Keratinocyte (primary cell): ENCODE measurements at regions not wholly inside any gene's neighbourhood (a gene's known extent, or its start where the extent isn't known, plus 50 kb on each side); places are given as distances from the start of the nearest gene placed in this dataset.

Experiments used
- DNase-seq: peaks from one replicate; pipeline ENCODE4 v3.0.0-alpha.2; 2011; ENCODE audit warnings: low read depth, missing footprints, low spot score
- FAIRE-seq: peaks from 2 replicates; lab custom pipeline; 2011; peaks lifted over from hg19 to GRCh38; lab: Jason Lieb, UNC
- H2AFZ ChIP-seq: 2 replicates; pipeline ENCODE4 v1.6.0; 2012; ENCODE audit warnings: low read length, control low read depth, inconsistent platforms; ENCODE audit not compliant: control insufficient read depth
- H3K27ac ChIP-seq: 2 replicates; pipeline ENCODE4 v1.5.1; 2011; ENCODE audit warnings: low read length; ENCODE audit not compliant: control insufficient read depth, insufficient read depth
- H3K27me3 ChIP-seq: 3 replicates; pipeline ENCODE4 v1.6.0; 2011; ENCODE audit warnings: low read length; ENCODE audit not compliant: control insufficient read depth, insufficient read depth; ENCODE audit errors: extremely low read depth
- H3K36me3 ChIP-seq, 2 experiments: 2 replicates in 1 of 2; 3 replicates in 1 of 2; pipeline ENCODE4 v1.5.1; 2011; ENCODE audit warnings: low read length in 2 of 2, mild to moderate bottlenecking in 1 of 2; ENCODE audit not compliant: control insufficient read depth in 2 of 2, insufficient read depth in 2 of 2; ENCODE audit errors: extremely low read depth in 1 of 2
- H3K4me1 ChIP-seq: 3 replicates; pipeline ENCODE4 v1.5.1; 2011; ENCODE audit warnings: low read length; ENCODE audit not compliant: control insufficient read depth, insufficient read depth; ENCODE audit errors: extremely low read depth
- H3K4me2 ChIP-seq: 3 replicates; pipeline ENCODE4 v1.6.0; 2011; ENCODE audit warnings: low read depth, low read length; ENCODE audit not compliant: control insufficient read depth, insufficient read depth; ENCODE audit errors: extremely low read depth
- H3K4me3 ChIP-seq, 3 experiments: fragments of 200-600 bp in 1 of 3; sonication (generic) in 1 of 3; 2 replicates in 2 of 3; 3 replicates in 1 of 3; pipeline ENCODE4 v1.5.1; 2011 to 2016; ENCODE audit warnings: low read length in 3 of 3, mild to moderate bottlenecking in 3 of 3, control low read depth in 2 of 3, inconsistent platforms in 1 of 3, low read depth in 1 of 3, mixed read lengths in 1 of 3, mixed run types in 1 of 3, moderate library complexity in 1 of 3; ENCODE audit not compliant: control insufficient read depth in 2 of 3, insufficient read depth in 2 of 3; ENCODE audit errors: extremely low read depth in 1 of 3
- H3K79me2 ChIP-seq: 2 replicates; pipeline ENCODE4 v1.6.0; 2012; ENCODE audit warnings: low read length; ENCODE audit not compliant: control insufficient read depth, insufficient read depth
- H3K9ac ChIP-seq: 3 replicates; pipeline ENCODE4 v1.6.0; 2011; ENCODE audit warnings: low read length; ENCODE audit not compliant: control insufficient read depth, insufficient read depth; ENCODE audit errors: extremely low read depth
- H3K9me1 ChIP-seq: 3 replicates; pipeline ENCODE4 v1.6.0; 2011; ENCODE audit warnings: low read length; ENCODE audit not compliant: control insufficient read depth, insufficient read depth; ENCODE audit errors: extremely low read depth
- H3K9me3 ChIP-seq: 2 replicates; pipeline ENCODE4 v1.5.1; 2012; ENCODE audit warnings: low read depth, low read length; ENCODE audit not compliant: control insufficient read depth
- H4K20me1 ChIP-seq: 3 replicates; pipeline ENCODE4 v1.6.0; 2011; ENCODE audit warnings: low read length; ENCODE audit not compliant: control insufficient read depth, insufficient read depth; ENCODE audit errors: extremely low read depth
- CTCF ChIP-seq, 3 experiments: IDR thresholded peaks in 1 of 3; conservative IDR thresholded peaks in 1 of 3; optimal IDR thresholded peaks in 1 of 3; 2 replicates in 2 of 3; 3 replicates in 1 of 3; pipeline versions ENCODE3 to v1.5.1; 2011; ENCODE audit warnings: low read length in 3 of 3, mild to moderate bottlenecking in 3 of 3, moderate library complexity in 2 of 3, control low read depth in 1 of 3, inconsistent platforms in 1 of 3; ENCODE audit not compliant: insufficient read depth in 2 of 3; ENCODE audit errors: extremely low read depth in 1 of 3
- EZH2 ChIP-seq: IDR thresholded peaks from one replicate; pipeline ENCODE4 v1.6.1; 2012; ENCODE audit warnings: inconsistent platforms, mild to moderate bottlenecking, low read length, moderate library complexity
- dilution Hi-C: fragments of 300-500 bp; cut with MboI; formaldehyde crosslinking; loops from one replicate; pipeline ENCODE4 v1.7.0; 2020; ENCODE audit warnings: low sequenced_read_pairs; ENCODE audit not compliant: extremely low pct_ligation_motif_present

GRCh38 chr1:189673217-189673616 is 804.4 kb downstream of the BRINP3 start:
- TF ChIP-seq CTCF (optimal IDR thresholded peaks at IDR 0.05 in 1 of 3, IDR thresholded peaks at IDR 0.05 in 1 of 3, conservative IDR thresholded peaks at IDR 0.05 in 1 of 3; ENCODE audit: extremely low read depth in 1 of 3, insufficient read depth in 2 of 3, low read length in 3 of 3) (no peak), EZH2 (no peak)
- no peak for FAIRE-seq

DNA sequence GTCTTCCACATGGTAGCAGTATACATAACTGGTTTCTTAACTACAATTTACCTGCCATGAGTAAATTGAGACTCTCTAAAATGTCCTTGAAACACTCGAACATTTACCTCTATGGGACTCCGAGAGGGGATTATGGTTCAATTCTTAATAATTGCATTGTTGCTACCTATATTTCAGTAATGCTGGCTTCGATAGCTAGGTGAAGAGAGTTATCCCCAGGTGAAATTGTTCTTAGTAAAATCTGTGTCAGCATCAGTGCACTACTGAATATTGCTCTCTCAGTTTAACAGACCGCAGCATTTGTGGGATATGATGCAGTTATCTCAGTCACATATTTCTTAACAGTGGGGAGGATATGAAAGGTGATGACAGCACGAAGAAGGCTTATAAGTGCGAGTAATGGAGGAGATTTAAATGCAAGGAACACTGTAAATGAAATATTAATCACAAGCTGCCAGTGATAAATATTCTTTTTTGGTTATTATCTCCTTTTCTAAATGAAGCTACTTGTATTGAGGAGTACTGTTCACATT is 801.9 kb downstream of the BRINP3 start:
- H3K79me2 ChIP-seq, result no peaks in the 10 kb centered on the region
- H3K9ac ChIP-seq, result no peak overlapping the region
- no peaks in the 10 kb centered on the region for H3K4me1 ChIP-seq
- no peak overlapping the region for H3K4me3 ChIP-seq
- H3K27ac ChIP-seq, result no peak overlapping the region
- DNase-seq (no peak), FAIRE-seq (no peak)
- no peak overlapping the region for H2AFZ ChIP-seq
- no peak overlapping the region for H3K4me2 ChIP-seq
- no peaks in the 10 kb centered on the region for H3K9me3 ChIP-seq
- no peaks in the 10 kb centered on the region for H3K27me3 ChIP-seq
- H3K9me1 ChIP-seq, result no peaks in the 10 kb centered on the region
- dilution Hi-C loops, result no loop called here
- no peak for TF ChIP-seq EZH2
- TF ChIP-seq CTCF (optimal IDR thresholded peaks at IDR 0.05 in 1 of 3, IDR thresholded peaks at IDR 0.05 in 1 of 3, conservative IDR thresholded peaks at IDR 0.05 in 1 of 3; ENCODE audit: extremely low read depth in 1 of 3, insufficient read depth in 2 of 3, low read length in 3 of 3), result no peak
- no peaks in the 10 kb centered on the region for H3K36me3 ChIP-seq
- H4K20me1 ChIP-seq, result no peaks in the 10 kb centered on the region

More at GRCh38 chr1:189673217-189673616, 804.4 kb downstream of the BRINP3 start:
- no peak for DNase-seq
- H3K9me3 ChIP-seq, result no peaks in the 10 kb centered on the region
- H2AFZ ChIP-seq, result no peak overlapping the region
- no peaks in the 10 kb centered on the region for H3K79me2 ChIP-seq
- no peaks in the 10 kb centered on the region for H4K20me1 ChIP-seq
- no peaks in the 10 kb centered on the region for H3K4me1 ChIP-seq
- H3K4me2 ChIP-seq, result no peak overlapping the region
- dilution Hi-C loops, result no loop called here
- no peaks in the 10 kb centered on the region for H3K9me1 ChIP-seq
- H3K27ac ChIP-seq, result no peak overlapping the region
- H3K9ac ChIP-seq, result no peak overlapping the region
- no peak overlapping the region for H3K4me3 ChIP-seq
- no peaks in the 10 kb centered on the region for H3K36me3 ChIP-seq
- no peaks in the 10 kb centered on the region for H3K27me3 ChIP-seq
